SK-N-SH (cell line): ENCODE measurements at regions not wholly inside any gene's neighbourhood (a gene's known extent, or its start where the extent isn't known, plus 50 kb on each side); places are given as distances from the start of the nearest gene placed in this dataset.

ENCODE experiments used
- EP300 ChIP-seq, 2 experiments: IDR thresholded peaks; 2 replicates each; pipeline versions ENCODE4 v1.4.0 to v1.6.1; 2012; ENCODE audit warnings: borderline replicate concordance in 1 of 2, low read depth in 1 of 2, low read length in 1 of 2
- GABPA ChIP-seq: IDR thresholded peaks from 2 replicates; pipeline ENCODE4 v1.4.0; 2012; ENCODE audit warnings: low read depth, mild to moderate bottlenecking
- POLR2AphosphoS5 ChIP-seq: IDR thresholded peaks from 2 replicates; pipeline ENCODE4 v1.6.1; 2012; ENCODE audit warnings: low read depth, low read length
- RAD21 ChIP-seq: IDR thresholded peaks from 2 replicates; pipeline ENCODE4 v1.6.1; 2012; ENCODE audit warnings: mild to moderate bottlenecking, low read length
- RFX5 ChIP-seq: IDR thresholded peaks from 2 replicates; pipeline ENCODE4 v1.6.1; 2012; ENCODE audit warnings: mild to moderate bottlenecking, improper control_type of control experiment, low read length
- TF ChIP-seq, protein P1 (sequence below): fragments of 200-600 bp; sonication (generic); IDR thresholded peaks from 2 replicates; pipeline ENCODE4 v1.6.1; 2017; ENCODE audit warnings: antibody characterized with exemption, mild to moderate bottlenecking, moderate library complexity

DNA sequence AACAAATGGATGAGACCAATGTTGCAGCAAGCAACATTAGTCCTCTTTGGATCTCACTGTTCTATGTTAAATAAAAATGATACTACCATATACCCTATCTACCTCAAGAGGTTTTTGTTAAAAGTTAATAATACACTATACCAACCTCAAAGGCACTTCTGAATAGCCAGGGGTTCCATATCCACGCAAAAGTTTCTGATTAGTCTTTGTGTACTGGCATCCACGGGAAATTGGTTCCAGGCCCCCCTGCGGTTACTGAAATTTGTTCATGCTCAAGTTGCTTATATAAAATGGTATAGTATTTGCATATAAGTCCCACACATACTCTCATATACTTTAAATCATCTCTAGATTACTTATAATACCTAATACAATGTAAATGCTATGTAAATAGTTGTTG is 585.7 kb downstream of the INSC start:
- TF ChIP-seq, protein P1, sequence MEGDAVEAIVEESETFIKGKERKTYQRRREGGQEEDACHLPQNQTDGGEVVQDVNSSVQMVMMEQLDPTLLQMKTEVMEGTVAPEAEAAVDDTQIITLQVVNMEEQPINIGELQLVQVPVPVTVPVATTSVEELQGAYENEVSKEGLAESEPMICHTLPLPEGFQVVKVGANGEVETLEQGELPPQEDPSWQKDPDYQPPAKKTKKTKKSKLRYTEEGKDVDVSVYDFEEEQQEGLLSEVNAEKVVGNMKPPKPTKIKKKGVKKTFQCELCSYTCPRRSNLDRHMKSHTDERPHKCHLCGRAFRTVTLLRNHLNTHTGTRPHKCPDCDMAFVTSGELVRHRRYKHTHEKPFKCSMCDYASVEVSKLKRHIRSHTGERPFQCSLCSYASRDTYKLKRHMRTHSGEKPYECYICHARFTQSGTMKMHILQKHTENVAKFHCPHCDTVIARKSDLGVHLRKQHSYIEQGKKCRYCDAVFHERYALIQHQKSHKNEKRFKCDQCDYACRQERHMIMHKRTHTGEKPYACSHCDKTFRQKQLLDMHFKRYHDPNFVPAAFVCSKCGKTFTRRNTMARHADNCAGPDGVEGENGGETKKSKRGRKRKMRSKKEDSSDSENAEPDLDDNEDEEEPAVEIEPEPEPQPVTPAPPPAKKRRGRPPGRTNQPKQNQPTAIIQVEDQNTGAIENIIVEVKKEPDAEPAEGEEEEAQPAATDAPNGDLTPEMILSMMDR: no peak
- no peak for TF ChIP-seq RFX5
- TF ChIP-seq EP300 (IDR thresholded peaks at IDR 0.05; ENCODE audit: borderline replicate concordance in 1 of 2, low read depth in 1 of 2, low read length in 1 of 2): no peak
- TF ChIP-seq POLR2AphosphoS5: no peak
- TF ChIP-seq RAD21: no peak
- TF ChIP-seq GABPA: no peak
